ENCODE measurements at regions not wholly inside any gene's neighbourhood (a gene's known extent, or its start where the extent isn't known, plus 50 kb on each side); places are given as distances from the start of the nearest gene placed in this dataset.

GRCh38 chr15:35633677-35634076, 87.7 kb upstream of the DPH6 start:
- Histone ChIP-seq H3K9me3 (ENCODE audit: control insufficient read depth, insufficient read depth, low read depth, low read length) (no peaks in the 10 kb centered on the region), H3K36me3 (ENCODE audit: control insufficient read depth, insufficient read depth, low read length) (no peaks in the 10 kb centered on the region), H3K4me3 (replicated peaks in 1 of 4; ENCODE audit: control extremely low read depth in 1 of 4, insufficient read depth in 1 of 4, low read depth in 3 of 4, low read length in 4 of 4) (no peak overlapping the region), H3K27ac (ENCODE audit: insufficient read depth, low read length) (no peak overlapping the region), H2AFZ (ENCODE audit: low read length) (no peak overlapping the region), H3K27me3 (ENCODE audit: control insufficient read depth, insufficient read depth, low read length) (no peaks in the 10 kb centered on the region), H3K4me2 (ENCODE audit: extremely low read depth, insufficient read depth, low read length) (no peak overlapping the region), H3K4me1 (ENCODE audit: control insufficient read depth, extremely low read depth, insufficient read depth, low read length) (no peaks in the 10 kb centered on the region), H3K9ac (ENCODE audit: insufficient read depth, low read length) (no peak overlapping the region), H3K79me2 (ENCODE audit: control insufficient read depth, insufficient read depth, low read length) (no peaks in the 10 kb centered on the region), H4K20me1 (ENCODE audit: control insufficient read depth, extremely low read depth, insufficient read depth, low read length) (no peaks in the 10 kb centered on the region)
- DNase-seq (ENCODE audit: low read depth in 2 of 2), result no peak
- TF ChIP-seq CTCF (conservative IDR thresholded peaks at IDR 0.05 in 1 of 2, IDR thresholded peaks at IDR 0.05 in 1 of 2; ENCODE audit: low read depth in 1 of 2, low read length in 2 of 2), result no peak
- no peak for TF ChIP-seq EZH2 (IDR thresholded peaks at IDR 0.05; ENCODE audit: low read length, missing control alignments)

- Histone ChIP-seq H3K27ac (ENCODE audit: insufficient read depth, low read length) (no peak overlapping the region), H3K79me2 (ENCODE audit: control insufficient read depth, insufficient read depth, low read length) (no peaks in the 10 kb centered on the region), H3K9me3 (ENCODE audit: control insufficient read depth, insufficient read depth, low read depth, low read length) (no peaks in the 10 kb centered on the region), H3K36me3 (ENCODE audit: control insufficient read depth, insufficient read depth, low read length) (no peaks in the 10 kb centered on the region), H3K4me2 (ENCODE audit: extremely low read depth, insufficient read depth, low read length) (no peak overlapping the region), H3K4me3 (replicated peaks in 1 of 4; ENCODE audit: control extremely low read depth in 1 of 4, insufficient read depth in 1 of 4, low read depth in 3 of 4, low read length in 4 of 4) (no peak overlapping the region), H4K20me1 (ENCODE audit: control insufficient read depth, extremely low read depth, insufficient read depth, low read length) (no peaks in the 10 kb centered on the region), H3K4me1 (ENCODE audit: control insufficient read depth, extremely low read depth, insufficient read depth, low read length) (no peaks in the 10 kb centered on the region), H3K9ac (ENCODE audit: insufficient read depth, low read length) (no peak overlapping the region), H2AFZ (ENCODE audit: low read length) (no peak overlapping the region), H3K27me3 (ENCODE audit: control insufficient read depth, insufficient read depth, low read length) (no peaks in the 10 kb centered on the region)
- no peak for DNase-seq (ENCODE audit: low read depth in 2 of 2)
- no peak for TF ChIP-seq CTCF (conservative IDR thresholded peaks at IDR 0.05 in 1 of 2, IDR thresholded peaks at IDR 0.05 in 1 of 2; ENCODE audit: low read depth in 1 of 2, low read length in 2 of 2)
- no peak for TF ChIP-seq EZH2 (IDR thresholded peaks at IDR 0.05; ENCODE audit: low read length, missing control alignments)
Measured at GRCh38 chr15:35646790-35647189, 100.8 kb upstream of the DPH6 start.

GRCh38 chr15:35647303-35647702, 101.3 kb upstream of the DPH6 start:
- H3K79me2 ChIP-seq (ENCODE audit: control insufficient read depth, insufficient read depth, low read length), result no peaks in the 10 kb centered on the region
- TF ChIP-seq CTCF (conservative IDR thresholded peaks at IDR 0.05 in 1 of 2, IDR thresholded peaks at IDR 0.05 in 1 of 2; ENCODE audit: low read depth in 1 of 2, low read length in 2 of 2), result no peak
- TF ChIP-seq EZH2 (IDR thresholded peaks at IDR 0.05; ENCODE audit: low read length, missing control alignments), result no peak
- DNase-seq (ENCODE audit: low read depth in 2 of 2), result no peak

More at GRCh38 chr15:35647303-35647702, 101.3 kb upstream of the DPH6 start:
- Histone ChIP-seq H3K4me3 (replicated peaks in 1 of 4; ENCODE audit: control extremely low read depth in 1 of 4, insufficient read depth in 1 of 4, low read depth in 3 of 4, low read length in 4 of 4) (no peak overlapping the region), H3K27me3 (ENCODE audit: control insufficient read depth, insufficient read depth, low read length) (no peaks in the 10 kb centered on the region), H3K4me1 (ENCODE audit: control insufficient read depth, extremely low read depth, insufficient read depth, low read length) (no peaks in the 10 kb centered on the region), H3K9me3 (ENCODE audit: control insufficient read depth, insufficient read depth, low read depth, low read length) (no peaks in the 10 kb centered on the region), H3K36me3 (ENCODE audit: control insufficient read depth, insufficient read depth, low read length) (no peaks in the 10 kb centered on the region), H3K9ac (ENCODE audit: insufficient read depth, low read length) (no peak overlapping the region), H3K27ac (ENCODE audit: insufficient read depth, low read length) (no peak overlapping the region), H4K20me1 (ENCODE audit: control insufficient read depth, extremely low read depth, insufficient read depth, low read length) (no peaks in the 10 kb centered on the region), H2AFZ (ENCODE audit: low read length) (no peak overlapping the region), H3K4me2 (ENCODE audit: extremely low read depth, insufficient read depth, low read length) (no peak overlapping the region)
